Neural progenitor cell (in vitro differentiated cells): ENCODE measurements at regions not wholly inside any gene's neighbourhood (a gene's known extent, or its start where the extent isn't known, plus 50 kb on each side); places are given as distances from the start of the nearest gene placed in this dataset.

Experiments used
- DNase-seq: peaks from one replicate; pipeline ENCODE4 v3.0.0-alpha.2; 2016; ENCODE audit warnings: low spot score
- H2AFZ ChIP-seq: fragments of 200-600 bp; sonication (generic); replicated peaks from 2 replicates; pipeline ENCODE4 v1.6.1; 2016; ENCODE audit warnings: antibody characterized with exemption
- H3F3A ChIP-seq: fragments of 200-600 bp; sonication (generic); 2 replicates; pipeline ENCODE4 v1.6.1; 2016; ENCODE audit warnings: antibody characterized with exemption, low read depth
- H3K27ac ChIP-seq: fragments of 200-600 bp; sonication (generic); 2 replicates; pipeline ENCODE4 v1.5.1; 2016; ENCODE audit warnings: mild to moderate bottlenecking
- H3K27me3 ChIP-seq: fragments of 200-600 bp; sonication (generic); 2 replicates; pipeline ENCODE4 v1.6.1; 2016; ENCODE audit warnings: mild to moderate bottlenecking, moderate library complexity
- H3K36me3 ChIP-seq: fragments of 200-600 bp; sonication (generic); 2 replicates; pipeline ENCODE4 v1.5.1; 2016
- H3K4me1 ChIP-seq: fragments of 200-600 bp; sonication (generic); 2 replicates; pipeline ENCODE4 v1.6.1; 2016; ENCODE audit warnings: mixed run types
- H3K4me2 ChIP-seq: fragments of 200-600 bp; sonication (generic); 2 replicates; pipeline ENCODE4 v1.6.1; 2016
- H3K4me3 ChIP-seq: fragments of 200-600 bp; sonication (generic); 2 replicates; pipeline ENCODE4 v1.5.1; 2016
- H3K79me2 ChIP-seq: fragments of 200-600 bp; sonication (generic); 2 replicates; pipeline ENCODE4 v1.6.1; 2016; ENCODE audit warnings: low read depth
- H3K9ac ChIP-seq: fragments of 200-600 bp; sonication (generic); 2 replicates; pipeline ENCODE4 v1.6.1; 2016
- H3K9me3 ChIP-seq: fragments of 200-600 bp; sonication (generic); 2 replicates; pipeline ENCODE4 v1.5.1; 2016; ENCODE audit warnings: low read depth
- H4K20me1 ChIP-seq: fragments of 200-600 bp; sonication (generic); 2 replicates; pipeline ENCODE4 v1.6.1; 2016; ENCODE audit warnings: low read depth
- H3K27ac Mint-ChIP-seq: 3 replicates; pipeline ENCODE4 v1.8.0; 2021; ENCODE audit warnings: mixed read lengths
- H3K27me3 Mint-ChIP-seq: 2 replicates; pipeline ENCODE4 v1.8.0; 2022; ENCODE audit warnings: low read depth, mild to moderate bottlenecking, inconsistent platforms, moderate library complexity, mixed read lengths; ENCODE audit not compliant: insufficient read depth
- H3K36me3 Mint-ChIP-seq: 3 replicates; pipeline ENCODE4 v1.8.0; 2021; ENCODE audit warnings: mixed read lengths
- H3K4me1 Mint-ChIP-seq: 3 replicates; pipeline ENCODE4 v1.8.0; 2021; ENCODE audit warnings: mixed read lengths
- H3K4me3 Mint-ChIP-seq: 3 replicates; pipeline ENCODE4 v1.8.0; 2021; ENCODE audit warnings: mild to moderate bottlenecking, moderate library complexity, mixed read lengths
- H3K9me3 Mint-ChIP-seq: 3 replicates; pipeline ENCODE4 v1.8.0; 2020; ENCODE audit warnings: mixed read lengths
- CTCF ChIP-seq: fragments of 200-600 bp; sonication (generic); IDR thresholded peaks from 2 replicates; pipeline ENCODE4 v1.5.1; 2017; ENCODE audit warnings: antibody characterized with exemption, mild to moderate bottlenecking
- EZH2 ChIP-seq: fragments of 200-600 bp; sonication (generic); IDR thresholded peaks from 2 replicates; pipeline ENCODE4 v1.6.1; 2017; ENCODE audit warnings: antibody characterized with exemption, mild to moderate bottlenecking, moderate library complexity
- EZH2phosphoT487 ChIP-seq: fragments of 200-600 bp; sonication (generic); IDR thresholded peaks from 2 replicates; pipeline ENCODE4 v1.6.1; 2017; ENCODE audit warnings: antibody characterized with exemption

- Mint-ChIP-seq H3K27me3 (peaks cover 3% of the 10 kb centered on the region), H3K4me1 (peaks cover 2% of the 10 kb centered on the region), H3K4me3 (no peak overlapping the region), H3K9me3 (no peaks in the 10 kb centered on the region), H3K27ac (no peak overlapping the region), H3K36me3 (no peaks in the 10 kb centered on the region)
- DNase-seq = no peak
- H2AFZ ChIP-seq = no peak overlapping the region
- no peak overlapping the region for H3K4me3 ChIP-seq
- H3K36me3 ChIP-seq = no peaks in the 10 kb centered on the region
- H3F3A ChIP-seq = no peaks in the 10 kb centered on the region
- H3K9me3 ChIP-seq = no peaks in the 10 kb centered on the region
- no peaks in the 10 kb centered on the region for H3K27me3 ChIP-seq
- H3K4me2 ChIP-seq = no peak overlapping the region
- no peak overlapping the region for H3K27ac ChIP-seq
- no peak overlapping the region for H3K9ac ChIP-seq
- H4K20me1 ChIP-seq = no peaks in the 10 kb centered on the region
- TF ChIP-seq CTCF (no peak), EZH2 (no peak), EZH2phosphoT487 (no peak)
- no peaks in the 10 kb centered on the region for H3K79me2 ChIP-seq
- peaks cover 5% of the 10 kb centered on the region for H3K4me1 ChIP-seq
These were observed 83.2 kb upstream of the SLC38A2 start for GRCh38 chr12:46455648-46456352.

GRCh38 chr12:46454981-46455380 is 82.4 kb upstream of the SLC38A2 start:
- no peaks in the 10 kb centered on the region for H3K36me3 ChIP-seq
- H3K4me3 Mint-ChIP-seq = no peak overlapping the region
- no peak overlapping the region for H3K4me2 ChIP-seq
- H3K4me1 ChIP-seq = peaks cover 5% of the 10 kb centered on the region
- H3K27me3 Mint-ChIP-seq = peaks cover 3% of the 10 kb centered on the region
- H3K4me3 ChIP-seq = no peak overlapping the region
- H3K27ac Mint-ChIP-seq = no peak overlapping the region
- TF ChIP-seq EZH2 (no peak), CTCF (no peak), EZH2phosphoT487 (no peak)
- DNase-seq = no peak
- H3F3A ChIP-seq = no peaks in the 10 kb centered on the region
- H3K9me3 Mint-ChIP-seq = no peaks in the 10 kb centered on the region
- no peak overlapping the region for H3K9ac ChIP-seq
- H4K20me1 ChIP-seq = no peaks in the 10 kb centered on the region
- no peaks in the 10 kb centered on the region for H3K79me2 ChIP-seq
- H3K4me1 Mint-ChIP-seq = peaks cover 4% of the 10 kb centered on the region
- H3K36me3 Mint-ChIP-seq = no peaks in the 10 kb centered on the region
- no peaks in the 10 kb centered on the region for H3K27me3 ChIP-seq
- no peak overlapping the region for H2AFZ ChIP-seq
- no peaks in the 10 kb centered on the region for H3K9me3 ChIP-seq
- no peak overlapping the region for H3K27ac ChIP-seq

GRCh38 chr12:46453428-46453827 is 80.9 kb upstream of the SLC38A2 start:
- Histone ChIP-seq H3K4me1 (peaks cover 10% of the 10 kb centered on the region), H4K20me1 (no peaks in the 10 kb centered on the region), H3K4me2 (no peak overlapping the region), H3K9me3 (no peaks in the 10 kb centered on the region), H3K27ac (no peak overlapping the region), H3K36me3 (no peaks in the 10 kb centered on the region), H2AFZ (no peak overlapping the region), H3K4me3 (no peak overlapping the region), H3K79me2 (no peaks in the 10 kb centered on the region), H3F3A (no peaks in the 10 kb centered on the region), H3K9ac (no peak overlapping the region), H3K27me3 (no peaks in the 10 kb centered on the region)
- no peak overlapping the region for H3K4me3 Mint-ChIP-seq
- no peak for DNase-seq
- H3K27ac Mint-ChIP-seq = no peak overlapping the region
- H3K27me3 Mint-ChIP-seq = peaks cover 3% of the 10 kb centered on the region
- H3K36me3 Mint-ChIP-seq = no peaks in the 10 kb centered on the region
- no peaks in the 10 kb centered on the region for H3K9me3 Mint-ChIP-seq
- TF ChIP-seq EZH2 (no peak), EZH2phosphoT487 (no peak), CTCF (no peak)
- peaks cover 9% of the 10 kb centered on the region for H3K4me1 Mint-ChIP-seq
